NCI-H524 treated with DMSO at 0.1 percent for 48 hours (cell line): ENCODE measurements at regions not wholly inside any gene's neighbourhood (a gene's known extent, or its start where the extent isn't known, plus 50 kb on each side); places are given as distances from the start of the nearest gene placed in this dataset.
A peak's percentile ranks its signal among the peaks of the same experiment; 100 is the strongest.
"Not testable (repeated sequence)": the region's sequence is repeated elsewhere in the genome, so short reads cannot be mapped to it uniquely, and the experiment has no call there.

ENCODE experiments used
- DNase-seq: peaks from one replicate; lab custom pipeline; 2025; lab: John Stamatoyannopoulos, UW

GRCh38 chr2:53610260-53610659 lies 157.3 kb upstream of the CHAC2 start:
- DNase-seq = no peak

GRCh38 chr2:53609551-53609950 lies 158.1 kb upstream of the CHAC2 start:
- no peak for DNase-seq

- no peak for DNase-seq
These were observed 159.3 kb upstream of the CHAC2 start for GRCh38 chr2:53608293-53608692.

GRCh38 chr2:53600815-53601214 lies 166.8 kb upstream of the CHAC2 start:
- peak; percentile 19 for DNase-seq

- DNase-seq = not testable (repeated sequence)
These were observed 180.6 kb upstream of the CHAC2 start for GRCh38 chr2:53586733-53587612.

GRCh38 chr2:53584986-53585385 lies 182.6 kb upstream of the CHAC2 start:
- no peak for DNase-seq

GRCh38 chr2:53583583-53583982 lies 184.0 kb upstream of the CHAC2 start:
- DNase-seq = no peak

GRCh38 chr2:53582556-53582955 lies 185.0 kb upstream of the CHAC2 start:
- no peak for DNase-seq

GRCh38 chr2:53576166-53576565 lies 191.4 kb upstream of the CHAC2 start:
- DNase-seq = no peak

- DNase-seq = no peak
These were observed 191.9 kb upstream of the CHAC2 start for GRCh38 chr2:53575721-53576124.

- no peak for DNase-seq
These were observed 194.9 kb upstream of the CHAC2 start for GRCh38 chr2:53572696-53573095.

- peak; percentile 22 for DNase-seq
These were observed 197.5 kb upstream of the CHAC2 start for GRCh38 chr2:53569957-53570727.

GRCh38 chr2:53568469-53568868 lies 199.1 kb upstream of the CHAC2 start:
- DNase-seq = no peak

- DNase-seq = no peak
These were observed 200.5 kb upstream of the CHAC2 start for GRCh38 chr2:53567073-53567472.

GRCh38 chr2:53562407-53562806 lies 205.2 kb upstream of the CHAC2 start:
- DNase-seq = no peak

GRCh38 chr2:53561155-53561554 lies 206.4 kb upstream of the CHAC2 start:
- DNase-seq = no peak

GRCh38 chr2:53559302-53559966 lies 208.2 kb upstream of the CHAC2 start:
- no peak for DNase-seq

- no peak for DNase-seq
These were observed 208.7 kb upstream of the CHAC2 start for GRCh38 chr2:53558867-53559266.

GRCh38 chr2:53549497-53549896 lies 218.1 kb upstream of the CHAC2 start:
- no peak for DNase-seq

- peak; percentile 59 for DNase-seq
These were observed 222.0 kb upstream of the CHAC2 start for GRCh38 chr2:53545604-53546003.

- DNase-seq = no peak
These were observed 222.6 kb upstream of the CHAC2 start for GRCh38 chr2:53544871-53545558.

- no peak for DNase-seq
These were observed 224.5 kb upstream of the CHAC2 start for GRCh38 chr2:53543083-53543482.
